IMR-90 (cell line): ENCODE measurements at regions not wholly inside any gene's neighbourhood (a gene's known extent, or its start where the extent isn't known, plus 50 kb on each side); places are given as distances from the start of the nearest gene placed in this dataset.

Source experiments
- ATAC-seq: fragments of 200-7000 bp; cut with Tn5 transposase; 2 replicates; pipeline ENCODE4 v1.9.1; 2020; ENCODE audit warnings: low read depth, mild to moderate bottlenecking, moderate library complexity
- BruUV-seq: library from RNA; stranded (reverse); fragments of 400-500 nt; replicated peaks from 2 replicates; lab custom pipeline; 2021; lab: Mats Ljungman, UMichigan
- CTCF ChIA-PET: fragments of 300-600 bp; formaldehyde crosslinking; extraction: SDS; loops from one replicate; lab custom pipeline; 2021; ENCODE audit warnings: antibody characterized with exemption; lab: Yijun Ruan, JAX
- POLR2A ChIA-PET: fragments of 300-600 bp; sonication (Branson Sonifier 250); formaldehyde crosslinking; loops from one replicate; lab custom pipeline; 2022; ENCODE audit warnings: antibody characterized with exemption; ENCODE audit not compliant: unreplicated experiment; lab: Charles Lee
- DNase-seq: peaks from one replicate; pipeline ENCODE4 v3.0.0; 2013
- H2AFZ ChIP-seq: replicated peaks from 2 replicates; pipeline ENCODE3; 2013; ENCODE audit warnings: low read length, mild to moderate bottlenecking; ENCODE audit not compliant: poor library complexity
- H2AK5ac ChIP-seq: 2 replicates; pipeline ENCODE4 v1.6.1; 2013; ENCODE audit warnings: low read depth, low read length, inconsistent platforms
- H2AK9ac ChIP-seq: replicated peaks from 2 replicates; pipeline ENCODE3; 2013; ENCODE audit warnings: mild to moderate bottlenecking, low read depth, low read length, moderate library complexity; ENCODE audit not compliant: poor library complexity
- H2BK120ac ChIP-seq: 2 replicates; pipeline ENCODE4 v1.6.1; 2013; ENCODE audit warnings: low read depth, low read length, inconsistent platforms
- H2BK15ac ChIP-seq: 3 replicates; pipeline ENCODE4 v1.6.1; 2013; ENCODE audit warnings: low read depth, low read length, inconsistent platforms
- H2BK20ac ChIP-seq: 2 replicates; pipeline ENCODE4 v1.6.1; 2013; ENCODE audit warnings: low read depth, mild to moderate bottlenecking, inconsistent platforms, low read length, moderate library complexity
- H2BK5ac ChIP-seq: 2 replicates; pipeline ENCODE4 v1.6.1; 2013; ENCODE audit warnings: mild to moderate bottlenecking, low read depth, low read length, inconsistent platforms; ENCODE audit not compliant: poor library complexity, severe bottlenecking
- H3K14ac ChIP-seq: replicated peaks from 2 replicates; pipeline ENCODE4 v1.6.1; 2013; ENCODE audit warnings: low read depth, low read length, inconsistent platforms
- H3K18ac ChIP-seq: 2 replicates; pipeline ENCODE4 v1.6.1; 2013; ENCODE audit warnings: low read depth, low read length, control low read depth
- H3K23ac ChIP-seq: 2 replicates; pipeline ENCODE4 v1.6.1; 2013; ENCODE audit warnings: low read depth, low read length, inconsistent platforms
- H3K27ac ChIP-seq: 2 replicates; pipeline ENCODE4 v1.5.1; 2013; ENCODE audit warnings: mild to moderate bottlenecking, control low read depth, low read length; ENCODE audit not compliant: insufficient read depth
- H3K27me3 ChIP-seq: 2 replicates; pipeline ENCODE4 v1.6.1; 2013; ENCODE audit warnings: low read length; ENCODE audit not compliant: control insufficient read depth, insufficient read depth
- H3K36me3 ChIP-seq: 2 replicates; pipeline ENCODE4 v1.6.1; 2013; ENCODE audit warnings: low read length, mixed read lengths; ENCODE audit not compliant: control insufficient read depth, insufficient read depth
- H3K4ac ChIP-seq: 2 replicates; pipeline ENCODE4 v1.6.1; 2013; ENCODE audit warnings: low read depth, low read length, inconsistent platforms
- H3K4me1 ChIP-seq: 2 replicates; pipeline ENCODE4 v1.6.1; 2013; ENCODE audit warnings: low read length, mixed read lengths; ENCODE audit not compliant: control insufficient read depth, insufficient read depth
- H3K4me2 ChIP-seq: 2 replicates; pipeline ENCODE4 v1.6.1; 2013; ENCODE audit warnings: low read depth, mild to moderate bottlenecking, control low read depth, low read length, moderate library complexity
- H3K4me3 ChIP-seq: 2 replicates; pipeline ENCODE4 v1.5.1; 2013; ENCODE audit warnings: low read depth, mild to moderate bottlenecking, control low read depth, low read length, moderate library complexity; ENCODE audit not compliant: insufficient read depth
- H3K56ac ChIP-seq: 2 replicates; pipeline ENCODE4 v1.6.1; 2013; ENCODE audit warnings: low read length, inconsistent platforms; ENCODE audit not compliant: insufficient read depth; ENCODE audit errors: extremely low read depth
- H3K79me1 ChIP-seq, 2 experiments: 2 replicates each; pipeline ENCODE4 v1.6.1; 2013; ENCODE audit warnings: low read length in 2 of 2, inconsistent platforms in 1 of 2, low read depth in 1 of 2
- H3K9ac ChIP-seq: 2 replicates; pipeline ENCODE4 v1.6.1; 2013; ENCODE audit warnings: low read depth, low read length, control low read depth
- H3K9me1 ChIP-seq: 2 replicates; pipeline ENCODE4 v1.6.1; 2013; ENCODE audit warnings: low read length, inconsistent platforms; ENCODE audit not compliant: insufficient read depth
- H3K9me3 ChIP-seq: 2 replicates; pipeline ENCODE4 v1.6.1; 2013; ENCODE audit warnings: low read length; ENCODE audit not compliant: control insufficient read depth, insufficient read depth
- H4K20me1 ChIP-seq: 2 replicates; pipeline ENCODE4 v1.6.1; 2013; ENCODE audit warnings: low read length, inconsistent platforms; ENCODE audit not compliant: insufficient read depth
- H4K5ac ChIP-seq: 2 replicates; pipeline ENCODE4 v1.6.1; 2013; ENCODE audit warnings: mild to moderate bottlenecking, low read depth, low read length, control low read depth
- H4K8ac ChIP-seq, 2 experiments: 2 replicates each; pipeline ENCODE4 v1.6.1; 2013; ENCODE audit warnings: low read depth in 2 of 2, low read length in 2 of 2, control low read depth in 1 of 2, inconsistent platforms in 1 of 2
- H4K91ac ChIP-seq: 2 replicates; pipeline ENCODE4 v1.6.1; 2013; ENCODE audit warnings: low read depth, low read length, inconsistent platforms; ENCODE audit not compliant: insufficient read depth
- BHLHE40 ChIP-seq: fragments of 150-350 bp; IDR thresholded peaks from 2 replicates; pipeline ENCODE4 v1.6.1; 2016; ENCODE audit warnings: mild to moderate bottlenecking, low read depth, low read length
- CEBPB ChIP-seq: IDR thresholded peaks from 2 replicates; pipeline ENCODE4 v1.6.1; 2012; ENCODE audit warnings: low read depth, low read length, improper control_type of control experiment
- CHD1 ChIP-seq: IDR thresholded peaks from 2 replicates; pipeline ENCODE4 v1.6.1; 2012; ENCODE audit warnings: low read depth, low read length, improper control_type of control experiment
- ELK1 ChIP-seq: fragments of 150-350 bp; IDR thresholded peaks from 2 replicates; pipeline ENCODE4 v1.6.1; 2016; ENCODE audit warnings: low read depth, mild to moderate bottlenecking, low read length, moderate library complexity, borderline replicate concordance
- FOS ChIP-seq: fragments of 150-350 bp; IDR thresholded peaks from 2 replicates; pipeline ENCODE4 v1.6.1; 2016; ENCODE audit warnings: low read depth, low read length
- MAFK ChIP-seq: IDR thresholded peaks from 2 replicates; pipeline ENCODE4 v1.6.1; 2012; ENCODE audit warnings: low read depth, low read length, improper control_type of control experiment
- MAZ ChIP-seq: IDR thresholded peaks from 2 replicates; pipeline ENCODE4 v1.6.1; 2012; ENCODE audit warnings: low read depth, mild to moderate bottlenecking, low read length, improper control_type of control experiment, moderate library complexity, borderline replicate concordance
- MXI1 ChIP-seq: IDR thresholded peaks from 2 replicates; pipeline ENCODE4 v1.6.1; 2012; ENCODE audit warnings: low read depth, mild to moderate bottlenecking, low read length, moderate library complexity, borderline replicate concordance
- POLR2A ChIP-seq: IDR thresholded peaks from 2 replicates; pipeline ENCODE4 v1.6.1; 2012; ENCODE audit warnings: mild to moderate bottlenecking, low read depth, low read length
- RAD21 ChIP-seq: IDR thresholded peaks from 2 replicates; pipeline ENCODE4 v1.6.1; 2012; ENCODE audit warnings: low read length, improper control_type of control experiment
- RCOR1 ChIP-seq: IDR thresholded peaks from 2 replicates; pipeline ENCODE4 v1.6.1; 2012; ENCODE audit warnings: mild to moderate bottlenecking, low read length, improper control_type of control experiment; ENCODE audit not compliant: insufficient replicate concordance
- RFX5 ChIP-seq: IDR thresholded peaks from 2 replicates; pipeline ENCODE4 v1.8.0; 2012; ENCODE audit warnings: low read depth, mild to moderate bottlenecking, low read length, moderate library complexity
- SMC3 ChIP-seq: fragments of 150-350 bp; IDR thresholded peaks from 2 replicates; pipeline ENCODE4 v1.6.1; 2016; ENCODE audit warnings: low read depth, mild to moderate bottlenecking, antibody characterized with exemption, low read length, moderate library complexity
- WGBS, 2 experiments: methylation state at CpG; one replicate each; pipeline versions ENCODE4 v1.1.5 to v1.1.7; 2013; ENCODE audit warnings: missing lambda C conversion rate in 2 of 2; ENCODE audit not compliant: insufficient read length in 1 of 2; ENCODE audit errors: extremely low coverage in 2 of 2; 5-methylcytosine and 5-hydroxymethylcytosine counted together
- dilution Hi-C: fragments of 300-500 bp; cut with HindIII; formaldehyde crosslinking; loops from one replicate; pipeline ENCODE4 v1.14.3; 2018; ENCODE audit warnings: low sequenced_read_pairs; ENCODE audit not compliant: unreplicated experiment
- in situ Hi-C: fragments of 300-500 bp; cut with MboI; formaldehyde crosslinking; loops from 3 replicates; pipeline ENCODE4 v1.14.3; 2019; ENCODE audit warnings: low sequenced_read_pairs, inconsistent platforms, mixed read lengths
- intact Hi-C: fragments of 100-400 bp; cut with micrococcal nuclease; formaldehyde crosslinking; loops from 2 replicates; pipeline ENCODE4 v1.10.0; 2022
- TF ChIP-seq, protein P1 (sequence below): fragments of 150-350 bp; IDR thresholded peaks from 2 replicates; pipeline ENCODE4 v1.6.1; 2017; ENCODE audit warnings: mild to moderate bottlenecking, antibody characterized with exemption, low read length, low read depth
- TF ChIP-seq, protein P2 (sequence below): conservative IDR thresholded peaks from 2 replicates; pipeline ENCODE4 v1.5.1; 2012; ENCODE audit warnings: mild to moderate bottlenecking, low read depth, low read length, improper control_type of control experiment

GRCh38 chr22:27452922-27453321 is 348.6 kb downstream of the MN1 start:
- H3K4me2 ChIP-seq = no peak overlapping the region
- ChIA-PET CTCF (no interaction called here), POLR2A (no interaction called here)
- H3K23ac ChIP-seq = no peak overlapping the region
- intact Hi-C loops (no loop called here), in situ Hi-C loops (no loop called here), dilution Hi-C loops (no loop called here)
- no peak overlapping the region for H2BK20ac ChIP-seq
- H2BK15ac ChIP-seq = no peak overlapping the region
- DNase-seq (no peak), ATAC-seq (no peak)
- H3K9me1 ChIP-seq = peaks cover 11% of the 10 kb centered on the region
- TF ChIP-seq, protein P1, sequence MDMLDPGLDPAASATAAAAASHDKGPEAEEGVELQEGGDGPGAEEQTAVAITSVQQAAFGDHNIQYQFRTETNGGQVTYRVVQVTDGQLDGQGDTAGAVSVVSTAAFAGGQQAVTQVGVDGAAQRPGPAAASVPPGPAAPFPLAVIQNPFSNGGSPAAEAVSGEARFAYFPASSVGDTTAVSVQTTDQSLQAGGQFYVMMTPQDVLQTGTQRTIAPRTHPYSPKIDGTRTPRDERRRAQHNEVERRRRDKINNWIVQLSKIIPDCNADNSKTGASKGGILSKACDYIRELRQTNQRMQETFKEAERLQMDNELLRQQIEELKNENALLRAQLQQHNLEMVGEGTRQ = no peak
- TF ChIP-seq ELK1 (no peak), POLR2A (no peak), CEBPB (no peak), CHD1 (no peak), RCOR1 (no peak), MAFK (no peak), MAZ (no peak), BHLHE40 (no peak), SMC3 (no peak), RAD21 (no peak), RFX5 (no peak), MXI1 (no peak), FOS (no peak)
- TF ChIP-seq, protein P2, sequence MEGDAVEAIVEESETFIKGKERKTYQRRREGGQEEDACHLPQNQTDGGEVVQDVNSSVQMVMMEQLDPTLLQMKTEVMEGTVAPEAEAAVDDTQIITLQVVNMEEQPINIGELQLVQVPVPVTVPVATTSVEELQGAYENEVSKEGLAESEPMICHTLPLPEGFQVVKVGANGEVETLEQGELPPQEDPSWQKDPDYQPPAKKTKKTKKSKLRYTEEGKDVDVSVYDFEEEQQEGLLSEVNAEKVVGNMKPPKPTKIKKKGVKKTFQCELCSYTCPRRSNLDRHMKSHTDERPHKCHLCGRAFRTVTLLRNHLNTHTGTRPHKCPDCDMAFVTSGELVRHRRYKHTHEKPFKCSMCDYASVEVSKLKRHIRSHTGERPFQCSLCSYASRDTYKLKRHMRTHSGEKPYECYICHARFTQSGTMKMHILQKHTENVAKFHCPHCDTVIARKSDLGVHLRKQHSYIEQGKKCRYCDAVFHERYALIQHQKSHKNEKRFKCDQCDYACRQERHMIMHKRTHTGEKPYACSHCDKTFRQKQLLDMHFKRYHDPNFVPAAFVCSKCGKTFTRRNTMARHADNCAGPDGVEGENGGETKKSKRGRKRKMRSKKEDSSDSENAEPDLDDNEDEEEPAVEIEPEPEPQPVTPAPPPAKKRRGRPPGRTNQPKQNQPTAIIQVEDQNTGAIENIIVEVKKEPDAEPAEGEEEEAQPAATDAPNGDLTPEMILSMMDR = no peak
- H3K27me3 ChIP-seq = peaks cover 10% of the 10 kb centered on the region
- H4K5ac ChIP-seq = no peak overlapping the region
- H3K18ac ChIP-seq = no peak overlapping the region
- no peak overlapping the region for H4K91ac ChIP-seq
- H2BK120ac ChIP-seq = no peak overlapping the region
- no peaks in the 10 kb centered on the region for H3K36me3 ChIP-seq
- H3K4ac ChIP-seq = no peak overlapping the region
- H3K9ac ChIP-seq = no peak overlapping the region
- no TSS peak for BruUV-seq
- H3K56ac ChIP-seq = no peak overlapping the region
- peaks cover 5% of the 10 kb centered on the region for H3K9me3 ChIP-seq
- peaks cover 11% of the 10 kb centered on the region for H3K4me1 ChIP-seq
- no peaks in the 10 kb centered on the region for H4K20me1 ChIP-seq
- H3K4me3 ChIP-seq = no peak overlapping the region
- H2AK9ac ChIP-seq = no peak overlapping the region
- no peak overlapping the region for H2BK5ac ChIP-seq
- H3K14ac ChIP-seq = no peak overlapping the region
- WGBS, 2 experiments = no CpG with 5 or more reads among the region's 4 CpGs
- H2AK5ac ChIP-seq = no peak overlapping the region
- H3K27ac ChIP-seq = no peak overlapping the region
- H4K8ac ChIP-seq = no peak overlapping the region
- H2AFZ ChIP-seq = no peak overlapping the region
- H3K79me1 ChIP-seq = no peaks in the 10 kb centered on the region
